Neural progenitor cell (in vitro differentiated cells): ENCODE measurements at regions not wholly inside any gene's neighbourhood (a gene's known extent, or its start where the extent isn't known, plus 50 kb on each side); places are given as distances from the start of the nearest gene placed in this dataset.

Experiments
- CTCF ChIP-seq: fragments of 200-600 bp; sonication (generic); IDR thresholded peaks from 2 replicates; pipeline ENCODE4 v1.5.1; 2017; ENCODE audit warnings: antibody characterized with exemption, mild to moderate bottlenecking
- EZH2 ChIP-seq: fragments of 200-600 bp; sonication (generic); IDR thresholded peaks from 2 replicates; pipeline ENCODE4 v1.6.1; 2017; ENCODE audit warnings: antibody characterized with exemption, mild to moderate bottlenecking, moderate library complexity

GRCh38 chr11:57054817-57055216 is 66.1 kb downstream of the OR5AK2 start:
- TF ChIP-seq CTCF: no peak
- no peak for TF ChIP-seq EZH2
